HEK293T (cell line): ENCODE measurements at regions not wholly inside any gene's neighbourhood (a gene's known extent, or its start where the extent isn't known, plus 50 kb on each side); places are given as distances from the start of the nearest gene placed in this dataset.

Experiments used
- CTCF ChIA-PET: fragments of 350-600 bp; formaldehyde crosslinking; extraction: SDS; loops from one replicate; lab custom pipeline; 2021; ENCODE audit warnings: antibody characterized with exemption, inconsistent platforms; lab: Yijun Ruan, JAX
- POLR2A ChIA-PET: fragments of 350-600 bp; formaldehyde crosslinking; extraction: SDS; loops from one replicate; lab custom pipeline; 2020; ENCODE audit warnings: antibody characterized with exemption, inconsistent platforms; lab: Yijun Ruan, JAX
- DNase-seq: peaks from one replicate; pipeline ENCODE4 v3.0.0; 2012; ENCODE audit warnings: mixed read lengths; ENCODE audit errors: extremely low spot score
- ARNT ChIP-seq: fragments of 450-650 bp; IDR thresholded peaks from 2 replicates; pipeline ENCODE4 v1.6.1; 2017; ENCODE audit warnings: mild to moderate bottlenecking
- BHLHE40 ChIP-seq: fragments of 450-650 bp; IDR thresholded peaks from 2 replicates; pipeline ENCODE4 v1.6.1; 2016; ENCODE audit warnings: mild to moderate bottlenecking, moderate library complexity, borderline replicate concordance
- CTBP1 ChIP-seq: fragments of 450-650 bp; IDR thresholded peaks from 2 replicates; pipeline ENCODE4 v1.6.1; 2016; ENCODE audit warnings: borderline replicate concordance
- ELF4 ChIP-seq: fragments of 450-650 bp; IDR thresholded peaks from 2 replicates; pipeline ENCODE4 v1.6.1; 2017; ENCODE audit warnings: antibody characterized with exemption
- FOXA1 ChIP-seq: fragments of 450-650 bp; IDR thresholded peaks from 2 replicates; pipeline ENCODE4 v1.6.1; 2016; ENCODE audit warnings: mild to moderate bottlenecking
- FOXK2 ChIP-seq: fragments of 450-650 bp; IDR thresholded peaks from 2 replicates; pipeline ENCODE4 v1.6.1; 2016; ENCODE audit warnings: mild to moderate bottlenecking
- FOXM1 ChIP-seq: fragments of 450-650 bp; IDR thresholded peaks from 2 replicates; pipeline ENCODE4 v1.6.1; 2017; ENCODE audit warnings: mild to moderate bottlenecking, borderline replicate concordance
- HDGF ChIP-seq: fragments of 450-650 bp; IDR thresholded peaks from 2 replicates; pipeline ENCODE4 v1.6.1; 2017; ENCODE audit warnings: antibody characterized with exemption, borderline replicate concordance
- L3MBTL2 ChIP-seq: fragments of 450-650 bp; conservative IDR thresholded peaks from 2 replicates; pipeline ENCODE4 v1.6.1; 2016; ENCODE audit warnings: mild to moderate bottlenecking
- LEF1 ChIP-seq: fragments of 450-650 bp; IDR thresholded peaks from 2 replicates; pipeline ENCODE4 v1.6.1; 2017; ENCODE audit warnings: mild to moderate bottlenecking, borderline replicate concordance
- NFRKB ChIP-seq: fragments of 450-650 bp; IDR thresholded peaks from 2 replicates; pipeline ENCODE4 v1.6.1; 2016; ENCODE audit warnings: mild to moderate bottlenecking, moderate library complexity
- SP1 ChIP-seq: fragments of 450-650 bp; IDR thresholded peaks from 2 replicates; pipeline ENCODE4 v1.6.1; 2017
- SUZ12 ChIP-seq: fragments of 450-650 bp; IDR thresholded peaks from 2 replicates; pipeline ENCODE4 v1.6.1; 2016; ENCODE audit warnings: mild to moderate bottlenecking
- TARDBP ChIP-seq: fragments of 450-650 bp; IDR thresholded peaks from 2 replicates; pipeline ENCODE4 v1.6.1; 2016
- ZNF384 ChIP-seq: fragments of 450-650 bp; IDR thresholded peaks from 2 replicates; pipeline ENCODE4 v1.6.1; 2016
- TF ChIP-seq, protein P1 (sequence below): fragments of 450-650 bp; IDR thresholded peaks from 2 replicates; pipeline ENCODE4 v1.6.1; 2016

DNA sequence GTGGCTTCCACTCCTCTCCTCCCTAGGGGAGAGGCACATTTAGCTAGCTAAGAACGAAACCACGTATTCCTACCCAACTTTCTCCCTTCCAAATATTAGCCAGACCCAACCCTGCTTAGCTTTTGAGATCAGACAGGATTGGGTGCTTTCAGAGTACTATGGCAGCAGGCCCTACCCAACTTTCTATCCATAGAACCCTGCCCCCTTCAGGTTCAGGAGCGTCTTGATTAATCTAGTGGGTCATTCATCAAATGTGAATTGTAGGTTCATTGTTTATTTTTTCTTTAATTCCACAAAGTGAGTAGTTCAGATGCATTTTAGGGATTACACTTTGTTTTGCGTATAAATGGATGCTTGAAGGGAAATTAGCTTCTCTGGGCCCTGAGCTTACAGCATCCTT lies 188.3 kb downstream of the MIB1 start:
- CTCF ChIA-PET: no interaction called here
- DNase-seq: no peak
- TF ChIP-seq, protein P1, sequence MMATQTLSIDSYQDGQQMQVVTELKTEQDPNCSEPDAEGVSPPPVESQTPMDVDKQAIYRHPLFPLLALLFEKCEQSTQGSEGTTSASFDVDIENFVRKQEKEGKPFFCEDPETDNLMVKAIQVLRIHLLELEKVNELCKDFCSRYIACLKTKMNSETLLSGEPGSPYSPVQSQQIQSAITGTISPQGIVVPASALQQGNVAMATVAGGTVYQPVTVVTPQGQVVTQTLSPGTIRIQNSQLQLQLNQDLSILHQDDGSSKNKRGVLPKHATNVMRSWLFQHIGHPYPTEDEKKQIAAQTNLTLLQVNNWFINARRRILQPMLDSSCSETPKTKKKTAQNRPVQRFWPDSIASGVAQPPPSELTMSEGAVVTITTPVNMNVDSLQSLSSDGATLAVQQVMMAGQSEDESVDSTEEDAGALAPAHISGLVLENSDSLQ: no peak
- TF ChIP-seq CTBP1 (no peak), FOXA1 (no peak), BHLHE40 (no peak), L3MBTL2 (no peak), LEF1 (no peak), ZNF384 (no peak), HDGF (no peak), TARDBP (no peak), ARNT (no peak)
- POLR2A ChIA-PET: no interaction called here

DNA sequence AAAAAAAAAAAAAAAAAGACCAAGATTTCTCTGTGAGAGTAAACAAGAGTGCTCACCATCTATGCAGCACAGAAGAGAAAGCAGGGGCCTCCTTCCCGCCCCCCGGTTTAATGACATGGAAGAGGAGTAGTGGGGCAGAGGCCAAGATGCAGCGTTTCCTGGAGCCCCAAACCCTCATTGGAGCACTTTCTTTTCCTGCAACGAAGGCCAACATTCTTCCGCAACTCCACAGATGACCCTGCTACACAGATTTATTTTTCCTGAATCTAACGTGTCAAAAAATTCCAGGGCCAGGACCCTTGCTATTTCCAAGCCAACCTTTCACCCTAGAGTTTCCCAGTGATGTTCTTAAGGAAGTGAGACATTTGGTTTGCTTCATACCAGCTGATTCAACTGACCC lies 189.6 kb downstream of the MIB1 start:
- CTCF ChIA-PET: interaction anchor here (0.7 to 1.4 kb wide), 2 partner anchors 26 to 569 kb away, joined by 3 to 4 read pairs; no protein-coding TSS in a partner anchor
- DNase-seq: no peak
- TF ChIP-seq L3MBTL2: no peak
- TF ChIP-seq LEF1: no peak
- no peak for TF ChIP-seq FOXM1
- no peak for TF ChIP-seq FOXA1
- no peak for TF ChIP-seq ARNT
- TF ChIP-seq SP1: no peak
- TF ChIP-seq BHLHE40: no peak
- TF ChIP-seq CTBP1: no peak
- TF ChIP-seq, protein P1: no peak
- TF ChIP-seq ELF4: no peak
- no peak for TF ChIP-seq ZNF384
- POLR2A ChIA-PET: no interaction called here

DNA sequence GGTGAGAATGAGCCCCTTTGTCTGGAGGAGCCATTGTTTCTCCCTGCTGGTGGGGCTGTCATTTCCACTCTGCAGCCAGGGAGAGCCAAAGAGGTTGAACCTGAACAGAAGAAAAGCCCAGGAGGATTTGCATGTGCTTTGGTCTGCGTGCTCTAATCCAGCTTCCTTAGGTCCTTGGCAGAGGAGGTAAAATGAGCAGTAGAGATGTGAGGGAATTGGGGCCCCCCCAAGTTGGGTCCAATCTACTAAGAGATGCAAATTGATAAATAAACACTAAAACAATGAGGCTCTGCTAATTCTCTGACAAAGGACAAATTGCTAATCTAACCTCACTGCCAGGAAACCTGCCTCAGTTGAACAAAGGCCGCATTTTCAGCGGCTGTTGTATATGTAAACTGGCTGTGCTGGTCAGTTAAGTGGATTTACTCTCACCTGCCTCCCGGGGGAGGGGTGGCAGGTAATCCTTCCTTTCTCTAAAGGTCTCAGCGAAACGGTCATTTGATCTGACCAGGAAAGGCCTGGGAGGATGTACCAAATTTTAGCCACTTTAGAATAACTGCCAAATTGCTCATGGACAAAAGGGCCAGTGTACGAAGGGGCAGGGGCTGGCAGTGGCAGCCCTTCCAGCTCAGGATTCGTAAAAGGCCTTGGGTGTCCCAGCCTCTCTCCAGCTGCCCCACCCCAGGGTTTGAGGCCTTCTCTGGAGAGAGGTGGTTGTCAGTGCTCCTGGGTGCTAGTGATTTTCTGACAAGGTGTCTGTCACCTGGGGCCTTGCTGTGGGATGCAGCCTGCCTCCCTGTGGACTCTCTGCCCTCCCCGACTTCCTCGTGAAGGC lies 193.6 kb downstream of the MIB1 start:
- ChIA-PET CTCF (no interaction called here), POLR2A (no interaction called here)
- no peak for DNase-seq
- TF ChIP-seq FOXA1 (no peak), FOXM1 (no peak), SP1 (no peak), HDGF (no peak), SUZ12 (no peak), TARDBP (no peak), CTBP1 (no peak), NFRKB (no peak), L3MBTL2 (no peak), FOXK2 (no peak), ZNF384 (no peak), ELF4 (no peak), LEF1 (no peak), ARNT (no peak), BHLHE40 (no peak)
- TF ChIP-seq, protein P1: no peak

DNA sequence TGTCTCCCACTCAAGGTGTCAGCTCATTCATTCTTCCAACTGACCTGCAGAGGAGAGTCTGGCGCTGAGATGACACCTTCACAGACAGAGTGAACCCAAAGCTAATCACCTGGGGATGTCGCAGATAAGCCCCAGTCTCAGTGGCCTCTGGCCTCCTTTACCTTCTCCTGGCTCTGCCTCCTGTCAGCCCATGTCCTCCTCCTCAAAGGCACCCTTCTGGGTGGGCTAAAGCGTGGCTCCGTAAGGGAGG lies 194.1 kb downstream of the MIB1 start:
- ChIA-PET POLR2A (no interaction called here), CTCF (no interaction called here)
- no peak for DNase-seq
- TF ChIP-seq ZNF384 (no peak), FOXA1 (no peak), SUZ12 (no peak)

DNA sequence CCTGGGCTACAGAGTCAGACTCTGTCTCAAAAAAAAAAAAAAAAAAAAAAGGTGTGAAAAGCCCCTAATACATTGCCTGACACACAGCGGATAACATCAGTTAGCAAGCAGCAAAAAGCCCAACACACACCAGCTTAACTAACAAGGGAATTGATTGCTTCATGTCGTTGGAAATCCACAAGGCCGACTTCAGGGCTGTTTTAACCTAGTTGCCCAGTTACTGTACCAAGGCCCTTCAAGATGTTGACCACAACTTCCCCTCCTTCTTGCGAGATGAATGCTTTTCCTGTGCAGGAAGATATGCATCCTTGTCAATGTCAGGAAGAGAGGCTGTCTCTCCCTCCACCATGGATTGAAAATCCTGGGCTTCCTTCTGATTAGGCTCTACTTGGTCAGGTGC lies 202.9 kb downstream of the MIB1 start:
- ChIA-PET POLR2A (no interaction called here), CTCF (no interaction called here)
- no peak for DNase-seq
- TF ChIP-seq LEF1 (no peak), FOXM1 (no peak)
- TF ChIP-seq, protein P1: no peak

DNA sequence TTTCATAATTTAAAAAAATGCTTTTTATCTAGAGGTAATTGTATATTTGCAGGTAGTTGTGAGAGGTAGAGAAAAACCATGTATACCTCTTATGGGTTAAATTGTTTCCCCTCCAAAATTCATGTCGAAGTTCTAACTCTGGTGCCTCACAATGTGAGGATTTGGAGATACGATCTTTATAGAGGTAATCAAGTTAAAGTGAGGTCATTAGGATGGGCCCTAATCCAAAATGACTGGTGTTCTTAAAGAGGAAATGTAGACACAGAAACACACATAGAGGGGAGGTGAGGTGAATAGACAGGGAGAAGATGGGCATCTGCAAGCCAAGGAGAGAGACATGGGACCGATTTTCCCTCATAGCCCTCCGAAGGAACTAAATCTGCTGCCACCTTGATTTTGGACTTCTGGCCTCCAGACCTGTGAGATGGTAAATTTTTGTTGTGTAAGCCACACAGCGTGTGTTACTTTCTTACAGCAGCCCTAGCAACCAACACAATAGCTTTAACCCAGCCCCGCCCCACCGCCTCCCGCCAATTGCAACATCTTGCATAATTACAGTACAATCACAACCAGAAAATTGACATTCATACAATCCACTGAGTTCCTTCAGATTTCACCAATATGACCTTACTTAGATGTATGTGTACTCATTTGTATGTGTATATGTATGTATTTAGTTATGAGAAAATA lies 208.9 kb downstream of the MIB1 start:
- ChIA-PET POLR2A (interaction anchor here (0.7 kb wide), 1 partner anchor 1504 kb away, joined by 3 read pairs; no protein-coding TSS in a partner anchor), CTCF (no interaction called here)
- DNase-seq: no peak
- no peak for TF ChIP-seq SUZ12
- TF ChIP-seq, protein P1: no peak
- TF ChIP-seq FOXK2: no peak
- TF ChIP-seq ZNF384: no peak
- TF ChIP-seq L3MBTL2: no peak
